Activated CD8-positive, alpha-beta T cell treated with anti-CD3 and anti-CD28 coated beads for 36 hours (primary cell): ENCODE measurements at regions not wholly inside any gene's neighbourhood (a gene's known extent, or its start where the extent isn't known, plus 50 kb on each side); places are given as distances from the start of the nearest gene placed in this dataset.

Experiments used
- ATAC-seq: fragments of 200-7000 bp; cut with Tn5 transposase; one replicate; pipeline ENCODE4 v1.10.0; 2021; ENCODE audit warnings: mild to moderate bottlenecking, moderate library complexity
- CTCF ChIA-PET: fragments of 350-600 bp; sonication (Branson Sonifier 250); formaldehyde crosslinking; loops from one replicate; lab custom pipeline; 2021; ENCODE audit warnings: antibody characterized with exemption; lab: Charles Lee
- POLR2A ChIA-PET: fragments of 350-600 bp; sonication (Branson Sonifier 250); formaldehyde crosslinking; loops from one replicate; lab custom pipeline; 2021; ENCODE audit warnings: antibody characterized with exemption; lab: Charles Lee
- DNase-seq: peaks from one replicate; pipeline ENCODE4 v3.0.0-alpha.2; 2020
- H3K27ac Mint-ChIP-seq: one replicate; pipeline ENCODE4 v1.8.0; 2021; ENCODE audit warnings: mild to moderate bottlenecking, mixed read lengths
- H3K27me3 Mint-ChIP-seq: one replicate; pipeline ENCODE4 v1.8.0; 2021; ENCODE audit warnings: mixed read lengths
- H3K36me3 Mint-ChIP-seq: one replicate; pipeline ENCODE4 v1.8.0; 2021; ENCODE audit warnings: low read depth, mixed read lengths
- H3K4me1 Mint-ChIP-seq: one replicate; pipeline ENCODE4 v1.8.0; 2021; ENCODE audit warnings: low read depth, mixed read lengths
- H3K4me3 Mint-ChIP-seq: one replicate; pipeline ENCODE4 v1.8.0; 2021; ENCODE audit warnings: mild to moderate bottlenecking, moderate library complexity, mixed read lengths
- H3K9me3 Mint-ChIP-seq: one replicate; pipeline ENCODE4 v1.8.0; 2021; ENCODE audit warnings: mixed read lengths
- CTCF ChIP-seq: fragments of 200-600 bp; IDR thresholded peaks from one replicate; pipeline ENCODE4 v1.8.0; 2022; ENCODE audit warnings: antibody characterized with exemption, mild to moderate bottlenecking
- intact Hi-C: fragments of 100-400 bp; cut with micrococcal nuclease; formaldehyde crosslinking; loops from one replicate; pipeline ENCODE4 v1.10.0; 2022

- no peaks in the 10 kb centered on the region for H3K9me3 Mint-ChIP-seq
- DNase-seq = no peak
- H3K36me3 Mint-ChIP-seq = no peaks in the 10 kb centered on the region
- no peak overlapping the region for H3K27ac Mint-ChIP-seq
- no peaks in the 10 kb centered on the region for H3K4me1 Mint-ChIP-seq
- no peak overlapping the region for H3K4me3 Mint-ChIP-seq
- ChIA-PET POLR2A (no interaction called here), CTCF (interaction anchor here (1.3 kb wide), 1 partner anchor 29 kb away, joined by 3 read pairs; no protein-coding TSS in a partner anchor)
- peaks cover 3% of the 10 kb centered on the region for H3K27me3 Mint-ChIP-seq
- ATAC-seq = no peak
- TF ChIP-seq CTCF = no peak
- intact Hi-C loops = no loop called here
Measured at GRCh38 chr13:78185700-78186099, 267.1 kb upstream of the EDNRB start.

GRCh38 chr13:78183732-78184131 is 265.1 kb upstream of the EDNRB start:
- no peaks in the 10 kb centered on the region for H3K36me3 Mint-ChIP-seq
- ChIA-PET CTCF (no interaction called here), POLR2A (no interaction called here)
- H3K27ac Mint-ChIP-seq = no peak overlapping the region
- no peak for TF ChIP-seq CTCF
- no peak for DNase-seq
- no peak overlapping the region for H3K4me3 Mint-ChIP-seq
- no peaks in the 10 kb centered on the region for H3K4me1 Mint-ChIP-seq
- no peak for ATAC-seq
- H3K27me3 Mint-ChIP-seq = peaks cover 5% of the 10 kb centered on the region
- no peaks in the 10 kb centered on the region for H3K9me3 Mint-ChIP-seq
- intact Hi-C loops = no loop called here

GRCh38 chr13:78182813-78183212 is 264.2 kb upstream of the EDNRB start:
- CTCF ChIA-PET = no interaction called here
- intact Hi-C loops = no loop called here
- no peaks in the 10 kb centered on the region for H3K36me3 Mint-ChIP-seq
- no peak for TF ChIP-seq CTCF
- no peaks in the 10 kb centered on the region for H3K4me1 Mint-ChIP-seq
- DNase-seq (no peak), ATAC-seq (no peak)
- no peaks in the 10 kb centered on the region for H3K9me3 Mint-ChIP-seq
- H3K27ac Mint-ChIP-seq = no peak overlapping the region
- no peak overlapping the region for H3K4me3 Mint-ChIP-seq
- peaks cover 5% of the 10 kb centered on the region for H3K27me3 Mint-ChIP-seq
- POLR2A ChIA-PET = no interaction called here

- intact Hi-C loops = no loop called here
- no peak for ATAC-seq
- no peak for DNase-seq
- peaks cover 3% of the 10 kb centered on the region for H3K27me3 Mint-ChIP-seq
- CTCF ChIA-PET = no interaction called here
- no peaks in the 10 kb centered on the region for H3K36me3 Mint-ChIP-seq
- POLR2A ChIA-PET = no interaction called here
- H3K4me3 Mint-ChIP-seq = no peak overlapping the region
- no peak overlapping the region for H3K27ac Mint-ChIP-seq
- no peak for TF ChIP-seq CTCF
- H3K9me3 Mint-ChIP-seq = no peaks in the 10 kb centered on the region
- H3K4me1 Mint-ChIP-seq = no peaks in the 10 kb centered on the region
Measured at GRCh38 chr13:78177306-78177705, 258.7 kb upstream of the EDNRB start.

GRCh38 chr13:78176880-78177279 is 258.2 kb upstream of the EDNRB start:
- no peak for TF ChIP-seq CTCF
- H3K4me3 Mint-ChIP-seq = no peak overlapping the region
- DNase-seq (no peak), ATAC-seq (no peak)
- H3K27ac Mint-ChIP-seq = no peak overlapping the region
- H3K36me3 Mint-ChIP-seq = no peaks in the 10 kb centered on the region
- CTCF ChIA-PET = no interaction called here
- no peaks in the 10 kb centered on the region for H3K4me1 Mint-ChIP-seq
- no peaks in the 10 kb centered on the region for H3K9me3 Mint-ChIP-seq
- H3K27me3 Mint-ChIP-seq = peaks cover 3% of the 10 kb centered on the region
- intact Hi-C loops = no loop called here
- POLR2A ChIA-PET = interaction anchor here (0.6 kb wide), 1 partner anchor 284 kb away, joined by 3 read pairs; no protein-coding TSS in a partner anchor
